Right atrium auricular region (tissue), 2 donors: ENCODE measurements at regions not wholly inside any gene's neighbourhood (a gene's known extent, or its start where the extent isn't known, plus 50 kb on each side); places are given as distances from the start of the nearest gene placed in this dataset.
"Not testable (repeated sequence)": the region's sequence is repeated elsewhere in the genome, so short reads cannot be mapped to it uniquely, and the experiment has no call there.

Experiments used
- DNase-seq: peaks from one replicate; pipeline ENCODE4 v3.0.0-alpha.2; 2019; ENCODE audit warnings: low spot score
- H3K27ac ChIP-seq, 2 donors: fragments of 200-600 bp; sonication (generic); 1 replicate in 1 of 2; 2 replicates in 1 of 2; pipeline ENCODE4 v1.5.1; 2016 to 2019
- H3K27me3 ChIP-seq, 2 donors: fragments of 200-600 bp; sonication (generic); one replicate each; pipeline versions ENCODE4 v1.5.1 to v1.6.0; 2017 to 2019
- H3K36me3 ChIP-seq: fragments of 200-600 bp; sonication (generic); one replicate; pipeline ENCODE4 v1.5.1; 2016
- H3K4me1 ChIP-seq, 2 donors: fragments of 200-600 bp; sonication (generic); one replicate each; pipeline versions ENCODE4 v1.5.1 to v1.6.0; 2017 to 2019
- H3K4me3 ChIP-seq, 2 donors: fragments of 200-600 bp; sonication (generic); 1 replicate in 1 of 2; 2 replicates in 1 of 2; pipeline ENCODE4 v1.5.1; 2017 to 2019; ENCODE audit warnings: mild to moderate bottlenecking in 1 of 2, moderate library complexity in 1 of 2
- H3K9me3 ChIP-seq, 2 donors: fragments of 200-600 bp; sonication (generic); one replicate each; pipeline ENCODE4 v1.5.1; 2019
- TF ChIP-seq, protein P1 (sequence below), 2 donors: fragments of 200-600 bp; sonication (generic); IDR thresholded peaks; one replicate each; pipeline ENCODE4 v1.5.1; 2019; ENCODE audit warnings: antibody characterized with exemption in 2 of 2

DNA sequence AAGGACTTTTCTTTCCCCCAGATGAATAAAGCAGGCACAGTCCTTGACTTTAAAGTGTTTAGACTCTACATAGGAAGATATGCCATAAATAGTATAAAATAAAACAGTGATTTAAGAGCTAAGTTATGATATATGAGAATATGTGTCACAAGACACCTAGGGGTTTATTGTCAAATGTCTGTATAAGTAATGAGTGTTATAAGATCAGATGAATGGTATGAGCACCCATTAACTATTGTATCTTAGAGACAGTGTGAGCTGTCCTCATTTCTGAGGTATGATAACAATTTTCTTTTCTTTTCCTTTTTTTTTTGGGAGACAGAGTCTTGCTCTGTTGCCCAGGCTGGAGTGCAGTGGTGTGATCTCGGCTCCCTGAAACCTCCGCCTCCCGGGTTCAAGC is 365.3 kb downstream of the RND3 start:
- no peak overlapping the region for H3K27ac ChIP-seq
- no peaks in the 10 kb centered on the region for H3K9me3 ChIP-seq
- no peaks in the 10 kb centered on the region for H3K36me3 ChIP-seq
- no peak for DNase-seq
- TF ChIP-seq, protein P1, sequence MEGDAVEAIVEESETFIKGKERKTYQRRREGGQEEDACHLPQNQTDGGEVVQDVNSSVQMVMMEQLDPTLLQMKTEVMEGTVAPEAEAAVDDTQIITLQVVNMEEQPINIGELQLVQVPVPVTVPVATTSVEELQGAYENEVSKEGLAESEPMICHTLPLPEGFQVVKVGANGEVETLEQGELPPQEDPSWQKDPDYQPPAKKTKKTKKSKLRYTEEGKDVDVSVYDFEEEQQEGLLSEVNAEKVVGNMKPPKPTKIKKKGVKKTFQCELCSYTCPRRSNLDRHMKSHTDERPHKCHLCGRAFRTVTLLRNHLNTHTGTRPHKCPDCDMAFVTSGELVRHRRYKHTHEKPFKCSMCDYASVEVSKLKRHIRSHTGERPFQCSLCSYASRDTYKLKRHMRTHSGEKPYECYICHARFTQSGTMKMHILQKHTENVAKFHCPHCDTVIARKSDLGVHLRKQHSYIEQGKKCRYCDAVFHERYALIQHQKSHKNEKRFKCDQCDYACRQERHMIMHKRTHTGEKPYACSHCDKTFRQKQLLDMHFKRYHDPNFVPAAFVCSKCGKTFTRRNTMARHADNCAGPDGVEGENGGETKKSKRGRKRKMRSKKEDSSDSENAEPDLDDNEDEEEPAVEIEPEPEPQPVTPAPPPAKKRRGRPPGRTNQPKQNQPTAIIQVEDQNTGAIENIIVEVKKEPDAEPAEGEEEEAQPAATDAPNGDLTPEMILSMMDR (IDR thresholded peaks at IDR 0.05): no peak
- no peaks in the 10 kb centered on the region for H3K27me3 ChIP-seq
- H3K4me3 ChIP-seq: no peak overlapping the region
- no peaks in the 10 kb centered on the region for H3K4me1 ChIP-seq

DNA sequence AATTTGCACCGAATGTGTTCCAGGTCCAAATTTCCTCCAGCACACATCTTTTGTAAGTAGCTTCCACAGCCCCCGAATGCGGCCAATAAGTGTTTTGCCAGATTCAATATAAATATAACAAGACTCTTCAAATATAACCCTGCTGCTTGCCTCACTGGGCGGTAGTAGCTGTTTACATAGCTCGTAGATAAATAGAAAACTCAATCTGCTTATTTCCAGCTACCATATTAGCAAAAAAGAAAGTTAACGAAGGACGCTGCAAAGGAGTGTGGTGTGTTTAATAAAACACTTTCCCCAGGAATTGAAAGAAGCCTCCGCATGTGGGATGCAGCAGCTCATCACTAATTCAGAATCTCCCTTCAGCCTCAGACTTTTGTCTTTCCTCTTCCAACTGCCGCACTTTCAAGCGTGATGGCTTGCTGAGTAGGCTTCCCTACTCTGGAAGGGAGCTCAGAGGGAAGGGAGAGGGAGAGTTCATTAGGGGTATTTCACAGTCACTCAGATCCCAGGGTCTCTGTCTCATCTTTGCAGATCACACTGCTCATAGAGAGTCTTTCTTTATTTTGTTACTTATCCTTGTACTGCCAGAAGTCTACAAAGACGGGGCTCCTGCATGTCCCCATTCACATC is 367.0 kb downstream of the RND3 start:
- Histone ChIP-seq H3K4me3 (no peak overlapping the region), H3K4me1 (no peaks in the 10 kb centered on the region), H3K27me3 (no peaks in the 10 kb centered on the region), H3K27ac (no peak overlapping the region), H3K9me3 (no peaks in the 10 kb centered on the region), H3K36me3 (no peaks in the 10 kb centered on the region)
- TF ChIP-seq, protein P1 (IDR thresholded peaks at IDR 0.05): no peak
- no peak for DNase-seq

DNA sequence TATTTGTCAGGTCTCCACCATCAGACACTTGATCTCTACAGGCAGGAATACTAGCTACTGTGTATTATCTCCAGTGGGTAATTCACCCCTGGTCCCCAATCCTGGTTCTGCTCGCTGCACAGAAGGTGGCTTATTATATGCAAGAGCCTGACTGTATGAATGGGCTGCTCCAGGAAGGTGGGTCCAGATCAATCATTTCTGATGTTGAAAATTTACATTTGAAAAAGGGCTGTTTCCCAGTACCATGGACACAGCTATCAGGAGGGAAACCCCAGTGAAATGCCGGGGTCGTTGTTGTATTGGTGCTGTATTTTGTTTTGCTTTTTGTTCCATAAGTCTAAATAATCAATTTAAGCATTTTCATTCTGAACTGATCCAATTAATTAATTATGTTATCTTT is 367.6 kb downstream of the RND3 start:
- Histone ChIP-seq H3K9me3 (no peaks in the 10 kb centered on the region), H3K27me3 (no peaks in the 10 kb centered on the region), H3K4me1 (no peaks in the 10 kb centered on the region), H3K27ac (no peak overlapping the region), H3K4me3 (no peak overlapping the region), H3K36me3 (no peaks in the 10 kb centered on the region)
- TF ChIP-seq, protein P1 (IDR thresholded peaks at IDR 0.05): no peak
- no peak for DNase-seq

GRCh38 chr2:150114089-150114488 is 373.4 kb downstream of the RND3 start:
- not testable (repeated sequence) for H3K36me3 ChIP-seq, H3K4me3 ChIP-seq, H3K27me3 ChIP-seq, DNase-seq, H3K4me1 ChIP-seq, H3K9me3 ChIP-seq, H3K27ac ChIP-seq

DNA sequence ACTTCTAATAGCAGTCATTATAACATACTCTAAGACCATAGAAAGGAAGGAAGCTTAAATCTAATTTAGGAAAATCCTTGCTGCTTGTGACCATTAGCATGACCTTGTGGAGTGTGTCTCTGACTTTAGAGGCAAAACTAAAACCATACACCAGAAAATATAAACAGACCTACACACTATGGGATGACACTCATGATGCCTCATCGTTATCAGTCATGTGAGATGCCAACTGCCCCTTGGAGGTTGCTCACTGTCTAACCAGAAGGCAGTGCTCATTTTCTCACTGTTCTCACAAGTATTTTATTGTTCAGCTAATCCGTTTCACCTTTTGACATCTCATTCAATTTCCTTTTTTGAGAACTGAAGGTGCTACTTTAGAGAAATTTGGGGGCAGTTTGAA is 376.9 kb downstream of the RND3 start:
- TF ChIP-seq, protein P1 (IDR thresholded peaks at IDR 0.05): no peak
- Histone ChIP-seq H3K27me3 (no peaks in the 10 kb centered on the region), H3K9me3 (no peaks in the 10 kb centered on the region), H3K4me3 (no peak overlapping the region), H3K36me3 (no peaks in the 10 kb centered on the region), H3K4me1 (no peaks in the 10 kb centered on the region), H3K27ac (no peak overlapping the region)
- no peak for DNase-seq

GRCh38 chr2:150109912-150110311 is 377.6 kb downstream of the RND3 start:
- Histone ChIP-seq H3K4me3 (no peak overlapping the region), H3K9me3 (no peaks in the 10 kb centered on the region), H3K4me1 (no peaks in the 10 kb centered on the region), H3K27me3 (no peaks in the 10 kb centered on the region), H3K36me3 (no peaks in the 10 kb centered on the region), H3K27ac (no peak overlapping the region)
- TF ChIP-seq, protein P1 (IDR thresholded peaks at IDR 0.05): no peak
- no peak for DNase-seq
